Coronary artery (tissue), 2 donors: ENCODE measurements at regions not wholly inside any gene's neighbourhood (a gene's known extent, or its start where the extent isn't known, plus 50 kb on each side); places are given as distances from the start of the nearest gene placed in this dataset.
A peak's percentile ranks its signal among the peaks of the same experiment; 100 is the strongest.

Experiments
- DNase-seq: peaks from one replicate; pipeline ENCODE4 v3.0.0-alpha.2; 2017; ENCODE audit warnings: low spot score
- H3K27ac ChIP-seq, 2 donors: fragments of 200-600 bp; sonication (generic); one replicate each; pipeline ENCODE4 v1.5.1; 2016 to 2019
- H3K4me3 ChIP-seq: fragments of 200-600 bp; sonication (generic); 2 replicates; pipeline ENCODE4 v1.5.1; 2016; ENCODE audit warnings: mild to moderate bottlenecking, moderate library complexity
- TF ChIP-seq, protein P1 (sequence below): fragments of 200-600 bp; sonication (generic); IDR thresholded peaks from one replicate; pipeline ENCODE4 v1.5.1; 2019; ENCODE audit warnings: antibody characterized with exemption

DNA sequence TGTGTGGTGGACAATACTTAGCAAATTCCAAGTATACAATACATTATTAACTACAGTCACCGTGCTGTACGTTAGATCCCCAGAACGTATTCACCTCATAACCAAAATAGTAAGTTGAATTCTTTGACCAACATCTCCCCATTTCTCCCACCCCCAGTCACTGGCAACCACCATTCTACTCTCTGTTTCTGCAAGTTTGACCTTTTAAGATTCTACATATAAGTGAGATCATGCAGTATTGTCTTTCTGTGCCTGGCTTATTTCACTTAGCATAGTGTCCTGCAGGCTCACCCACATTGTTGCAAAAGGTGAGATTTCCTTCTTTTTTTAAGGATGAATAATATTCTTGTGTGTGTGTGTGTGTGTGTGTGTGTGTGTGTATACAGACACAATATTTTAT is 59.1 kb downstream of the IRAG1 start:
- peak; percentile 4 for DNase-seq
- H3K4me3 ChIP-seq = no peak overlapping the region
- H3K27ac ChIP-seq = peak overlapping the region in 1 of 2 donors; percentile 2
- TF ChIP-seq, protein P1, sequence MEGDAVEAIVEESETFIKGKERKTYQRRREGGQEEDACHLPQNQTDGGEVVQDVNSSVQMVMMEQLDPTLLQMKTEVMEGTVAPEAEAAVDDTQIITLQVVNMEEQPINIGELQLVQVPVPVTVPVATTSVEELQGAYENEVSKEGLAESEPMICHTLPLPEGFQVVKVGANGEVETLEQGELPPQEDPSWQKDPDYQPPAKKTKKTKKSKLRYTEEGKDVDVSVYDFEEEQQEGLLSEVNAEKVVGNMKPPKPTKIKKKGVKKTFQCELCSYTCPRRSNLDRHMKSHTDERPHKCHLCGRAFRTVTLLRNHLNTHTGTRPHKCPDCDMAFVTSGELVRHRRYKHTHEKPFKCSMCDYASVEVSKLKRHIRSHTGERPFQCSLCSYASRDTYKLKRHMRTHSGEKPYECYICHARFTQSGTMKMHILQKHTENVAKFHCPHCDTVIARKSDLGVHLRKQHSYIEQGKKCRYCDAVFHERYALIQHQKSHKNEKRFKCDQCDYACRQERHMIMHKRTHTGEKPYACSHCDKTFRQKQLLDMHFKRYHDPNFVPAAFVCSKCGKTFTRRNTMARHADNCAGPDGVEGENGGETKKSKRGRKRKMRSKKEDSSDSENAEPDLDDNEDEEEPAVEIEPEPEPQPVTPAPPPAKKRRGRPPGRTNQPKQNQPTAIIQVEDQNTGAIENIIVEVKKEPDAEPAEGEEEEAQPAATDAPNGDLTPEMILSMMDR = no peak

DNA sequence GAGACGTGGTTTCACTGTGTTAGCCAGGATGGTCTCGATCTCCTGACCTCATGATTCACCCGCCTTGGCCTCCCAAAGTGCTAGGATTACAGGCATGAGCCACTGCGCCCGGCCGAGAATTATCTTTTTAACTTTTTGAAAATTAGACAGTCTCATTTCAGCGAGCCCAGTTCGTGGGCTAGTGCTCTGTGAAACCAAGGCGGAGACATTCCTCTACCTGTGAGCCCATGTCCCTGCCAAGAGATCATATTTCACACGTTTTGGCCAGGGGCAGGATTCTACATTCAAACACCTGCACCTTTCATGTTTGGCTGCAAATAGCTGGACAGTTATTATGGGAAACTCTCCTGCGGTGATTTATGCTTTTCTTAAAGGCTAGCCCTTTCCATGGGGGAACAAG is 60.3 kb downstream of the IRAG1 start:
- TF ChIP-seq, protein P1 = no peak
- Histone ChIP-seq H3K27ac (peak overlapping the region in 1 of 2 donors; percentile 4), H3K4me3 (no peak overlapping the region)
- peak; percentile 33 for DNase-seq

DNA sequence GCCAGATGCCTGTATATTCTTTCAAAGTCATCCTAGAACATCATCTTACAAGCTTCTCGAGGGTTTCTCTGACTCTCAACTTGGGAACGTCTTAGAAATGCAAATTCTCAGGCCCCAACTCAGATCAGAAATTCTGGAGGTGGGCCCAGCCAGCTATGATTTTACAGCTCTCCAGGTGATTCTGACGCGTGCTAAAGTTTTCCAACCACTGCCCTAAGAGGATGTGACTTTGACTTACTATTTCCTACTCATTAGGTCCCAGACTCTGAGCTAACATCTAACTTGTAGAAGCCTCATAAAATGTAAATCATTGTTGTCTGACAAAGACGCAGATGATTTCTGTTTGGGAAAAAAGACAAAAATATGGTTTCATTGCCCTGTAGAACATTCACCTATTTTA is 61.1 kb downstream of the IRAG1 start:
- TF ChIP-seq, protein P1 = no peak

DNA sequence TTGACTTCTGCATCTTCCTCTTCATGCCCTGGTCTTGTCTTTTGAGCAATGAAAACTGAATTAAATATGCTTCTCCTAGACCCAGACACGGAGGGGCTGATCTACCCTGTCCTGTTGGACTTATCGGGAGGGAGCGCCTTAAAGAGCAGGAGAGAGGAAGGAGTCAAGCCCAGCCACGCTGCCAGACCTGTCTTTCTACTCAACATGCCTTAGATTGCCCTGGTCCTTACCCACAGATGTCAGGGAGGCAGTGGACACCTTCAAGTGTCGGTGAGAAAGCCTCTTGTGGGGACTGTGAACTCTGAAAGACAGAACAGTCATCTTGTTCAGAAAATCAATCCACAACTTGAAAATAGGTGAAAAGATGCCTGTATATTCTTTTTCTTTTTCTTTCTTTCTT is 61.8 kb downstream of the IRAG1 start:
- no peak overlapping the region for H3K4me3 ChIP-seq
- DNase-seq = peak; percentile 19

More for the DNA sequence above, 61.1 kb downstream of the IRAG1 start:
- H3K27ac ChIP-seq = peak overlapping the region in 1 of 2 donors; percentile 30
- no peak overlapping the region for H3K4me3 ChIP-seq
- DNase-seq = peak; percentile 11

DNA sequence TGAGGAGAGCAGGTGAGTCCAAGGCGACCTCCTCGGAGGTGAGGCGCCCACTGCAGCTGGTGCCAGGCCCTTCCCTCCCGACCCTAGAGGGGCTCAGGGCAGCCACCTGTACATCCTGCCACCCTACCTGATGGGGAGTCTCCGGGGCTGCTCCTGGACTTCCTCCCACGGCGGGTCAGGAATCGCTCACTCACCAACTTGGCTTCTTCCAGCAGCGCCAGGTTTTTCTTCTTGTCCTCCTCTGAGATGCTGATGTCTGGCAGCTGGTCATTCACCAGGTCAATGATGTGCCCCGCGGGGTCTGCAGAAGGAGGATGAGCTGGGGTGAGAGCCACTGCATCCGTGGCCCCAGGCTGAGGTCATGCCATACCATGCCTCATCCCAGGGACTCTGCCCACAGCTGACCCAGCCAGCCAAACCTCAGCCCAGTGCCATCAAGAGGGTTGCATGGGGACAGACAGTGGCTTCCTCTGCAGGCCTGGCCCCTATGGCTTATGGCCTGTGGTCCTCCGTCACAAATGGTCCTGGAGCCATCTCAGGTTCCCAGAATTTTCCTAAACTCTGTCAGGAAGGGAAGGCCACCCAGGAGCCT is 61.0 kb upstream of the LYVE1 start:
- TF ChIP-seq, protein P1 = no peak
- DNase-seq = peak; percentile 63
- H3K27ac ChIP-seq = peak overlapping the region; percentile 55 to 81
- H3K4me3 ChIP-seq = no peak overlapping the region

More for the DNA sequence above, 61.8 kb downstream of the IRAG1 start:
- peak overlapping the region in 1 of 2 donors; percentile 38 for H3K27ac ChIP-seq
- TF ChIP-seq, protein P1 = no peak

DNA sequence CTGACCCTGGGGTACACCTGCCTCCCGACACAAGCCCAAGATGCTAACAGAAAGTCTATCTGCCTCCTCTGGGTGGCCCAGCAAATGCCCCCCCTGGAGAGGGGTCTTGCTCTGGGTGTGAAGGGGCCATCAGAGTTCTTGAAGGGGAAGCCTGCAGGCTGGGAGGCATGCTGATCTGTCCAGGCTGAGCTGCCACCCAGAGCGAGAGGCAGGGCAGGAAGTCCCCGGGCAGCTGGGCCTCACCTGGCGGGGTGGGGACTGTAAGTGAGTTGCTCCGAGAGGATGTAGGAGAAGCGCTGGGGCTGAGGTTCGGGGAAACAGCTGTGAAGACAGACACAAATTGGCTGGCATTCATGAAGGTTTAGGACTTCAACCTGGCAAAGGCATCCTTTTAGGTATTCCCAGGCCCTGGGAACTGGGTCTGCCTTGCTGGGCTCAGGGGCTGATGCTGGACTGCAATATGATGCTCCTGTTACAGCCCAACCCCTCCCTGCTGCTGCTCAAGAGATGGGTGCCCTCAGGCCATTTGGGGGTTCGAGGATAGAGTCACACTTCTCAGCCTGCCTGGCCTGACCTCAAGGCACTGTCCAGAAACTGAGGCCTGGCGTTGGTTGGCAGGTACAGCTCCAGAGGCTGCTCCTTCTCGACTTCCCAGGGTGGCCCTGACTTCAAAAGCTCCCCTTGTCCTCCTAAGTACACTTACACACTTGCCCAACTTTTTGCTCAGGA is 60.2 kb upstream of the LYVE1 start:
- peak; percentile 60 for DNase-seq
- TF ChIP-seq, protein P1 = no peak
- Histone ChIP-seq H3K4me3 (no peak overlapping the region), H3K27ac (peak overlapping the region; percentile 81 to 90)

DNA sequence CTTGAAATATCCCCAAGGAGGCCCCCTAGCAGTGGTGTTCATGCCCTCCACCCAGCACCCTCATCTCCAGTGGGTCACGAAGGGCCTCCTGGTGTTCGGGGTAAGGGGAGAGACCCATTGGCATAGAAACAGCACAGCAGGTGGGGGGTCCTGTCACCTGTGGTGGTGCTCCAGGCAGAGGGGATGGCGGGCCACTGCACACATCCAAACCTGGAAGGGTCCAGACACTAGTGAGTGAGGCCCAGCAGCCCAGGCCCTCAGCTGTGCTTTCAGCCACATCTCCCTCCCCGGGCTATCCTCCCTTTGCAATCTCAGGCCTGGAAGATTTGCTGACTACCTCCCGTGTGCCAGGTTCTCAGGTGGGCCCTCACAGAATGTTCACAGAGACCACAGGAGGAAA is 59.4 kb upstream of the LYVE1 start:
- TF ChIP-seq, protein P1 = no peak
- peak overlapping the region; percentile 81 to 90 for H3K27ac ChIP-seq
- no peak overlapping the region for H3K4me3 ChIP-seq
- DNase-seq = peak; percentile 64
